ENCODE measurements at regions not wholly inside any gene's neighbourhood (a gene's known extent, or its start where the extent isn't known, plus 50 kb on each side); places are given as distances from the start of the nearest gene placed in this dataset.

GRCh38 chr13:38563739-38564138 is 123.1 kb upstream of the FREM2 start:
- no peak for TF ChIP-seq CTCF (IDR thresholded peaks at IDR 0.05 in 2 of 3, conservative IDR thresholded peaks at IDR 0.05 in 1 of 3; ENCODE audit: borderline replicate concordance in 1 of 3, insufficient read depth in 1 of 3, low read depth in 2 of 3, low read length in 2 of 3)
- no peak for TF ChIP-seq SRF (IDR thresholded peaks at IDR 0.05; ENCODE audit: low read depth)
- no peak for TF ChIP-seq FOSL1 (IDR thresholded peaks at IDR 0.05; ENCODE audit: low read depth)
- no peak for TF ChIP-seq POLR2A (IDR thresholded peaks at IDR 0.05; ENCODE audit: borderline replicate concordance, extremely low read depth, insufficient read depth, insufficient read length)
- TF ChIP-seq YY1 (IDR thresholded peaks at IDR 0.05; ENCODE audit: extremely low read depth, insufficient replicate concordance, low read depth, low read length), result no peak
- no peak for TF ChIP-seq CEBPB (IDR thresholded peaks at IDR 0.05; ENCODE audit: low read depth)
- no peak for TF ChIP-seq ZFX (IDR thresholded peaks at IDR 0.05)
- no peak for TF ChIP-seq CBX3 (IDR thresholded peaks at IDR 0.05; ENCODE audit: low read depth)
- TF ChIP-seq REST (IDR thresholded peaks at IDR 0.05; ENCODE audit: low read depth), result no peak
- no peak for TF ChIP-seq ATF3 (IDR thresholded peaks at IDR 0.05)
- TF ChIP-seq EGR1 (IDR thresholded peaks at IDR 0.05; ENCODE audit: low read depth), result no peak
- no peak for TF ChIP-seq JUND (IDR thresholded peaks at IDR 0.05)
- no peak for TF ChIP-seq ZBTB33 (IDR thresholded peaks at IDR 0.05; ENCODE audit: extremely low read depth, insufficient replicate concordance, low read length)
- TF ChIP-seq SP1 (IDR thresholded peaks at IDR 0.05; ENCODE audit: low read depth), result no peak
- no peak for TF ChIP-seq ELF1 (IDR thresholded peaks at IDR 0.05; ENCODE audit: borderline replicate concordance, low read depth)
- no peaks in the 10 kb centered on the region for H3K9me2 ChIP-seq (ENCODE audit: insufficient read depth)
- DNase-seq (ENCODE audit: low read depth, low spot score) (no peak), ATAC-seq (no peak)
- no peak overlapping the region for H3K4me2 ChIP-seq (ENCODE audit: low read length)
- H4K20me1 ChIP-seq (ENCODE audit: insufficient read depth), result no peaks in the 10 kb centered on the region
- ChIA-PET POLR2A (no interaction called here), CTCF (no interaction called here), RAD21 (ENCODE audit: low non-redundant PET in 1 of 2, low total read pairs in 2 of 2, uncharacterized antibody in 2 of 2, unreplicated experiment in 2 of 2) (no interaction called here)
- H3K9me3 ChIP-seq (ENCODE audit: control insufficient read depth in 1 of 2, insufficient read depth in 1 of 2, low read depth in 1 of 2, low read length in 2 of 2), result peaks cover 0 to 18% of the 10 kb centered on the region in 2 experiments; a peak in 2 of 4 replicates
- intact Hi-C loops (cut with micrococcal nuclease), result no loop called here
- no peak overlapping the region for H3K27ac ChIP-seq (ENCODE audit: low read depth, low read length)
- H2AFZ ChIP-seq (ENCODE audit: low read depth, low read length, poor library complexity, severe bottlenecking), result no peak overlapping the region
- H3K9ac ChIP-seq (ENCODE audit: low read length), result no peak overlapping the region
- no peaks in the 10 kb centered on the region for H3K27me3 ChIP-seq (ENCODE audit: insufficient read depth, low read length)
- no peaks in the 10 kb centered on the region for H3K4me1 ChIP-seq (ENCODE audit: control insufficient read depth in 1 of 2, insufficient read depth in 2 of 2, low read length in 2 of 2)
- no peaks in the 10 kb centered on the region for H3K79me2 ChIP-seq (ENCODE audit: insufficient read depth, low read length)
- no peak overlapping the region for H3K4me3 ChIP-seq (replicated peaks in 1 of 2; ENCODE audit: low read depth in 1 of 2, low read length in 2 of 2)
- BruUV-seq (replicated peaks), result no TSS peak
- no peaks in the 10 kb centered on the region for H3K36me3 ChIP-seq (ENCODE audit: control insufficient read depth in 1 of 2, insufficient read depth in 2 of 2, low read length in 2 of 2)

All from HCT116 (cell line).